Right lobe of liver (tissue), 4 donors: ENCODE measurements at regions not wholly inside any gene's neighbourhood (a gene's known extent, or its start where the extent isn't known, plus 50 kb on each side); places are given as distances from the start of the nearest gene placed in this dataset.

Experiments used
- CTCF ChIP-seq, 4 donors: fragments of 200-600 bp in 3 of 4; fragments of 450-650 bp in 1 of 4; IDR thresholded peaks; one replicate each; pipeline versions ENCODE4 v1.5.1 to v1.8.0; 2016 to 2022; ENCODE audit warnings: antibody characterized with exemption in 4 of 4, mild to moderate bottlenecking in 2 of 4
- POLR2A ChIP-seq: fragments of 450-650 bp; IDR thresholded peaks from one replicate; pipeline ENCODE4 v1.6.1; 2017; ENCODE audit warnings: antibody characterized with exemption, mild to moderate bottlenecking
- donor health status: DM: no; HTN: no; CAD: no.
- donor health status: DM: no; HTN: no; CAD: no.
- donor health status: DM: no; HTN: yes; CAD: no.

GRCh38 chr18:22822024-22822423 is 111.1 kb upstream of the RBBP8 start:
- TF ChIP-seq CTCF (IDR thresholded peaks at IDR 0.05): no peak
- TF ChIP-seq POLR2A: no peak
